Ammon's horn (tissue), 1 donor: ENCODE measurements at regions not wholly inside any gene's neighbourhood (a gene's known extent, or its start where the extent isn't known, plus 50 kb on each side); places are given as distances from the start of the nearest gene placed in this dataset.
"Not testable (repeated sequence)": the region's sequence is repeated elsewhere in the genome, so short reads cannot be mapped to it uniquely, and the experiment has no call there.

Source experiments
- DNase-seq: peaks from one replicate; pipeline ENCODE4 v3.0.0-alpha.2; 2016; ENCODE audit warnings: low spot score

- DNase-seq = no peak
Observed at GRCh38 chr12:105587237-105587636, 256.7 kb downstream of the C12orf75 start.

DNA sequence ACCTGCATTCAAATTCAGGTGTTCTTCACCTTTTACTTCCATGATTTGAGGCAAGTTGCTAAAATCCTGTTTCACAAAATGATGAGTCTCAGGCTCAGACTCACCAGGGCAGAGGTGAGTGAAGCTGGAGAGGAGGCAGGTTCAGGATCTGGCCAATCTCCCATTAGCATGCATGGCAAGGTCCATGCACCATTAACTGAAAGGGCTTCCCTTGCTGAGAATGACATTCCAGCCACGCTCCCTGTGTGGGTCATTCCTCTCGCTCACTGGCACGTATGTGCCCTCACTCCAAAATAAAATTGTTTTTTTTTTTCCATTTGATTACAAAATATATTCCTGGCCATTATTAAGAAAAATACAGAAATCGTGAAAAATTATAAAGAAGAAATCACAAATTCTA lies 257.6 kb downstream of the C12orf75 start:
- DNase-seq = no peak

DNA sequence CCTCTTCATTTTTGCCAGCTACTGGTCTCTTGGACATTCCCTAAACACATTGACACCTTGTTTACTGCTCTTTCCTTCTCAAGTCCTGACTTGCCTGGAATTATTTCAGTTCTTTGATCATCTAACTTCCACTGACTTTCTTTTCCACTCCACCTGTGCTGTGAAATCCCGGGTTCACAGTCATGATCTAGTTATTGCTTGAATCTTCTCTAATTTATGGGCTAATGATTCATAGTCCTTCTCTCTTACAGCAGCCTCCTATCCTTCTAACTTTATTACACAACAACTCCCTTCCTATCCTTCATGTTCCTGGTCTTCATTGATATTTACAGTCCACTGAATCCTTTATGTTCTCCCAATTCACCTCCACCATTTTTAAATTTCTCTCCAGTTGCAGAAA lies 260.1 kb downstream of the C12orf75 start:
- no peak for DNase-seq

DNA sequence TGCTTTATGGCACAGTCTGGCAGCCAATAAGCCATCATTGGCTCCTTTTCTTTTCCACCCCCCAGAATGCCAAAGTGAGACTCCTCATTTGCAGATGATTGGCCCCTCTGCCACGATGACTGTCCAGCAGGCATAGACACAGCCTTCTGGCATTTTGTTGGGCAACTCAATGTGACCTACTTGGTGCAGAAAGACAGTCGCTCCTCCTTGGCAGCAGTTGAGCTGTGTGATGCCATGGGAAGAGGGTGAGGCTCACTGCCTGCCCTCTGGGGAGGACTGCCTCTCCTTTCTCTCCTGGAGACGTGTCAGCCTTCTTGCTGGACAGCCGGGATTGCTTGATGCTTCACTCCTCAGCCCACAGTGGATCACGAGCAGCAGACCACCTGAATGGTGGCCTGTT lies 264.9 kb downstream of the C12orf75 start:
- no peak for DNase-seq

- no peak for DNase-seq
Observed at GRCh38 chr12:105596731-105597130, 266.2 kb downstream of the C12orf75 start.

- no peak for DNase-seq
Observed at GRCh38 chr12:105598031-105598430, 267.5 kb downstream of the C12orf75 start.

DNA sequence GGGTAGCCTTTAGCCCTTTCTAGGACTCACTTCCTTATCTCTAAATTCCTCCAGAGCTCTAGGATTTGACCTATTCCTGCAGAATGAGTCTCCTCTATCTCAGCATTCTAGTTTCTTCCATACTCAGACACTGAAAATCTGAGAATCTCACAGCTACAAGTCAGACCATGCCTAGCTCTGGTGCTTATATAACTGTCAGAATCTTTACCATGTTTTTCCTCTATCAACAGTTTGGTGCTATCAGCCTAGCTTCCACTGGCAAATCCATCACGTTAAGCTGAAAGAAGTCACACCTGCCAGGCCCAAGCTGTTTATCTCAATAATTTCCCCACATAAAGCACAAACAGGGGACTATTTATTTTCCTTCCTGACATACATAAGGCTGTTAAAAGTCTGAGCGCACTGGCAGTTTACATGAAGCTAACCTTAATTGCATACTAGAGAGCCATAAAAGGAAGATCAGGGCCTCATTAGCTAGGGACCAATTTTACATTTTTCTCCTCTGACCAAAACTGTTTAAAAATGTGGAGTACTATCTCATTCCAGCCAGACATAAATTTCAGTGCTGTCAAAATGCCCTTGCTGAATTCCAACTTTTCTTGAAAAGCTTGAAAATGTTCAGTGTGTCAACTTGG lies 270.5 kb downstream of the C12orf75 start:
- DNase-seq = no peak

- not testable (repeated sequence) for DNase-seq
Observed at GRCh38 chr12:105602312-105602711, 271.8 kb downstream of the C12orf75 start.

GRCh38 chr12:105604281-105604680 lies 273.8 kb downstream of the C12orf75 start:
- not testable (repeated sequence) for DNase-seq

DNA sequence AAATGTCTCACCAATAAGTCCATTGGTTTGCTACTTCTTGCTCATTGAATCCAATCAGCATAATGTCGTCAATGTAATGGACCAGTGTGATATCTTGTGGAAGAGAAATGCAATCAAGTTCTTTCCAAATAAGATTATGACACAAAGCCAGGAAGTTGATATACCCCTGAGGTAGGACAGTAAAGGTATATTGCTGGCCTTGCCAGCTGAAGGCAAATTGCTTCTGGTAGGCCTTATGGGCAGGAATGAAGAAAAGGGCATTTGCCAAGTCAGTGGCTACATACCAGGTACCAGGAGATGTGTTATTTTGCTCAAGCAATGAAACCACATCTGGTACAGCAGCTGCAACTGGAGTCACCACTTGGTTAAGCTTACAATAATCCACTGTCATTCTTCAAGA lies 276.1 kb downstream of the C12orf75 start:
- not testable (repeated sequence) for DNase-seq

GRCh38 chr12:105609001-105609400 lies 278.5 kb downstream of the C12orf75 start:
- DNase-seq = not testable (repeated sequence)

DNA sequence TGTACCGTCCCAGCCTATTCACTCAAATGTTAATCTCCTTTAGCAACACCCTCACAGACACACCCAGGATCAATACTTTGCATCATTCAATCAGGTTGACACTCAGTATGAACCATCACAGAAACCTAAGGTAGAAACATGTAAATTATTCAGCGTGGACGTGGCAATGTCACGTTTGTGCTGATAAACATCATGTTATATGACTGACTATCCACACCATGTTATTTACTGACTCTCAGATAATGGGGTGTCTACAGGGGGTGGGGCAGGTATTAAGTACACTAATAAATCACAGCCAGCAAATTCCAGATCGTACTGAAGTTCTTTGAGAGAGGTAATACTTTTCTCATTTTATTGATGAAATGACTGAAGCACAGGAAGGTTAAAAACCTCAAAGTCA lies 280.0 kb downstream of the C12orf75 start:
- no peak for DNase-seq

DNA sequence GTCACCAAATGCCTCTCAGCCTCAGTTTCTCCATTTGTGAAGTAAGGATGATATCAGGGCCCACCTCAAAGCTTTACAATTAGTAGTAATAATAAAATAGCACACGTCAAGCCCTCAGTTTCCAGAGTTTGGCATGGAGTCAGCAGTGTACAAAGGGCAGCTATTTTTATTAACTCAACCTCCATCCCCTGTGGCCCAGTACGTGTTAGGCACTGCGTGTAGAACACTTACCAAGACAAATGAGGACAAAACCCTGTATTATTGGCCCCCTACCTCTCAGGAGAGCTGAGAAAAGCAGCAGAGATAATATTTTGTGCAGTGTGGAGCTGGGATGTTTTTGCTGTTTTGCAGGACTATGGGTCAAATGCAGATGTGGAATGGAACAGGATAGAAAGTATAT lies 280.8 kb downstream of the C12orf75 start:
- no peak for DNase-seq

DNA sequence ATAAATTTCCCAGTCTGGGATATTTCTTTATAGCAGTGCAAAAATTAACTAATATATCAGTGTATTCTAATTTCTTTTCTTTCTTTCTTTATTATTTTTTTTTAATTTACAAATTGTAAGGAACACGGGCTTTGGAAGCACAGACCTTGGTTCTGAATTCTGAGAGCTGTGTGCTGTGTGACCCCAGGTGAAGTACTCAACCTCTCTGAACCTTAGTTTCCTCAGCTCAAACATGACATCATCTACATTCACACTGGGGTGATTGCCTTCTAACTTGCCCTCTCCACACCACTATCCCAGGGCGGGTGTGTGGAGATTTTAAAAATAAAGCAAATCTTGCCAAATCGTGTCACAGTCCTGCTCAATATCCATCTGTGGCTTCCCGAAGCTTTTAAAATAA lies 282.8 kb downstream of the C12orf75 start:
- no peak for DNase-seq

DNA sequence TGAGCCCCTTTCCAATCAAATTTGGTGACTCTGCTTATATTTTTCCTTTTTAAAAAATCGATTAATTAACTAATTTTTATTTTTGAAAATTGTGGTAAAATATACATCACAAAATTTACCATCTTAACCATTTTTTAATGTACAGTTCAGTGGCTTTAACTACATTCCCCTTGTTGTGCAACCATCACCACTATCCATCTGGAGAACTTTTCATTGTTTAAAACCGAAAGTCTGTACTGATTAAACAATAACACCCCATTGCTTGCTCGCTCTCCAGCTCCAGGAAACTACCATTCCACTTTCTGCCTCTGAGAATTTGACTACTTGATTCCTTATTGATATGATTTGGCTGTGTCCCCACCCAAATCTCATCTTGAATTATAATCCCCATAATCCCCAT lies 283.4 kb downstream of the C12orf75 start:
- DNase-seq = no peak

DNA sequence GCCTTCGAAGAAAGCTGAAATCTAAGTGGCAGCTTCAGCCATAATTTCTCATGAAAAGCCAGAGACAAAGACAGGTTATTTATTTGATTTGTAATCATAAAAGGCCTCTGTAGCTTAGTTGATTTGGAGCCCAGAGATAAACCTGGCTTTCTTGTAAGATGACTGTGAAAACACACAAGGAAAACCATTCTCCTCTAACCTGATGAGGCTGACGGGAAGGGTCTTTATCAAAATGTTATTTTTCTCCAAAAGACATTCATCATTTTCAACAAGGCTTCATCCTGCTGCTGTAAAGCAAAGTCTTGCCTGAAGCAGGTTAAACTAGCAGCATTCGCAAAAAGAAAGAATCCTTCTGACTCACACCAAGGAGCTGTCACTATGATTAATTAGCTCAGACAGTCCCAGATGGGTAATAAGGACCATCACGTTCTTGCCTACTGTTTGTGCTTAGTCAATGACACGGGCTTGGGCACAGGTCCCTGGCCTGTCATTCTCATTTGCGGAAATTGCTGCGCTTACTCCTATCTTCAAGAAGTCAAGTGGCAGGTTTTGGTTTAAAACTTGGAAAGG lies 286.6 kb downstream of the C12orf75 start:
- DNase-seq = no peak

- DNase-seq = no peak
Observed at GRCh38 chr12:105622220-105622619, 291.7 kb downstream of the C12orf75 start.

- no peak for DNase-seq
Observed at GRCh38 chr12:105622846-105623736, 292.6 kb downstream of the C12orf75 start.

DNA sequence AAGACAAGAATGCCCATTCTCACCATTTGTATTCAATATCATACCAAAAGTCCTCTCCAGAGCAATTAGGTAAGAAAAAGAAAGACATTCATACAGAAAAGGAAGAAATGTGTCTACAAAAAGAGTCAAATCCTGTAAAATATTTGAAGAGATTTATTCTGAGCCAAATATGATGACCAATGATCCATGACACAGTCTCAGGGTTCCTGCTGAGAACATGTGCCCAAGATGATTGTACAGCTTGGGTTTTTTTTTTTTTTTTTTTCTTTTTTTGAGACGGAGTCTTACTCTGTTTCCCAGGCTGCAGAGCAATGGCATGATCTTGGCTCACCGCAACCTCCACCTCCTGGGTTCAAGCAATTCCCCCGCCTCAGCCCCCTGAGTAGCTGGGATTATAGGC lies 296.2 kb downstream of the C12orf75 start:
- no peak for DNase-seq

- no peak for DNase-seq
Observed at GRCh38 chr12:105637470-105637869, 307.0 kb downstream of the C12orf75 start.

DNA sequence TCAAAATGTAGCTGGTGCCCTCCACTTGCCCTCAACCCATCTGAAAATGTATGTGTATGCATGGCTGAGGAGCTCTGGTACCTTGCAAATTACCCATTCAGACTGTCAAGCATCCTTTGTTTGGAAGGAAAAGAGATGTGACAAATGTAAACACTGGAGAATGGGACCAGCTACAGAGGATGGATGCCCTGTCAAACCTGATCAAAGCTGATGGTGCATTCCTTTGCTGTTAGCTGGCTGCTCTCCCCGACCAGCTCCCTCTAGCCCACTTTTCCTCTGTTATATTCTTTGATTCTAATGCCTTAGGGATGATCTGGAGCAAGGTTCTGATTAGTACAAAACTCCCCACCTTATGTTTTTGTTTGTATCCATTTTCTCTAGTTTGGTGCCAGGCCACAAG lies 310.3 kb downstream of the C12orf75 start:
- no peak for DNase-seq

DNA sequence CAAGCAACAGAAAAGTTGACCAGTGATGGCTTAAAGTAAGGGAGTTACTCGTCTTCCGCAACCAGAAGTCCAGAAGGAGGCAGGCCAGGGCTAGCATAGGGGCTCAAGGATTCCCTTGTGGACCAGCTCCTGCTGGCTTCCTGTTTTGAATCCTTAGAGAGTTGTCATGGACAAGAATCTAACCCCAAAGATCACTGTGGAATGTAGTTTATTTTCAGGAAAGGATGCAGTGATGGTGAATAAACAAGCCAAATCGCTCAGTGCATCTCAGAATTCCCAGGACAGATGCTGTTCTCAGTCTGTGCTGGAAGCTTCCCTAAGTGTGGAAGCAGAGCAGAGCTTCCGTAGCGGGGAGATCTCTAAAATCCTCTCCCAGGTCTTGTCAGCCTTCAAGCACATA lies 311.3 kb downstream of the C12orf75 start:
- DNase-seq = no peak

- no peak for DNase-seq
Observed at GRCh38 chr12:105644770-105645169, 314.3 kb downstream of the C12orf75 start.
